NCI-H1694 treated with DMSO at 0.1 percent for 48 hours (cell line): ENCODE measurements at regions not wholly inside any gene's neighbourhood (a gene's known extent, or its start where the extent isn't known, plus 50 kb on each side); places are given as distances from the start of the nearest gene placed in this dataset.

ENCODE experiments used
- DNase-seq: peaks from one replicate; lab custom pipeline; 2025; lab: John Stamatoyannopoulos, UW

DNA sequence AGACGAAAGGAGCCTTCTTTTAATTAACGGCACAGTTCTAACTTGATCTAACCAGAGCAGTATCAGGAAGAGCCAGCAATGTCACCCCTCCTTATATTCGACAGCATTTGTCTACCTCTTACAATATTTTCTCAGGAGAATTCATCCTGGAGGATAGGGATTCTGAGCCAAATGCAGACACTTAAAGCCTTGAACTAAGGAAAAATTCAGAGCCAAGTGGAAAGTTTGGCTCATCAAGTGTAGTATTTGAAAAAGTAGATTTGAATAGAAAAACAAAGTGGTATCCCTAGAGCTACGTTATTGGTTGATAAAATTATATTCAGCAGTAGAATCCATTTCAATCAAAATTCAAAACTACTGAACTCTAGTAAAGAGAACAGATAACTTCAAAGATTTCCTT lies 732.0 kb upstream of the ADGRL2 start:
- DNase-seq = no peak

DNA sequence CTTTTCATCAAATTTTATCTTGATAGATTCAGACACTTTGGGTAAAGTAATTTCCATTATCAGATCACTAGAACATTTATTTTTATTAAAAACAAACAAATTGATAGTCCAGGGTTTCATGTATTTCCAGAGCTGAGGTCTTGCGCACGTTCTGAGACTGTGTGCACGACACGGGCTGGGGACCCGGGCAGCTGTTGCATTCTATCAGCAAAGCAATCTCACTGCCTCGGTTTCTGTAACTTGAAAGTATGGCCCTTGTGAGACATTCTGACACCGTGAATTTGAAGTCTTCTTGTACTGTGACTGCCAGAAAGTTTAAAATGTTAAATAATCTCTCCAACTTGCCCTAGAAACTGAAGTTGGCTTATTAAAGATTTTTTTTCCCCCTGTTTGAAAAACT lies 746.9 kb upstream of the ADGRL2 start:
- DNase-seq = no peak

DNA sequence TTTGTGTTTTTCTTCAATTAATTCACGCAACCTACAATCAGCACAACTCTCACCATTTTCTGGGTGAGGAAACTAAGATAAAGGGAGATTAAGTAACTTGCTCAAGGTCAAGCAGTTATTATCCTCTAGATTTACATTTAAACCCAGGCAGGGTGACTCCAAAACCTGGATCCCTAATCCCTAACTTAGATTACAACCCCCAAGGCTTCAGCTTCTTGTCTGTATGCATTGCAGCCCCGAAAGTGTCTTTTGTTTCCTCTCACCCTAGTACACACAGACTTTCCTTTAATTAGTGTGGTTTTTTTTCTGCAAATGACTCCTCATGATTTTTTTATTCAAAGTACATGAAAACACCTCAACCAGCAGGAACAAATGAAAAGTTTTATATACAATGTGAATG lies 748.6 kb upstream of the ADGRL2 start:
- no peak for DNase-seq

DNA sequence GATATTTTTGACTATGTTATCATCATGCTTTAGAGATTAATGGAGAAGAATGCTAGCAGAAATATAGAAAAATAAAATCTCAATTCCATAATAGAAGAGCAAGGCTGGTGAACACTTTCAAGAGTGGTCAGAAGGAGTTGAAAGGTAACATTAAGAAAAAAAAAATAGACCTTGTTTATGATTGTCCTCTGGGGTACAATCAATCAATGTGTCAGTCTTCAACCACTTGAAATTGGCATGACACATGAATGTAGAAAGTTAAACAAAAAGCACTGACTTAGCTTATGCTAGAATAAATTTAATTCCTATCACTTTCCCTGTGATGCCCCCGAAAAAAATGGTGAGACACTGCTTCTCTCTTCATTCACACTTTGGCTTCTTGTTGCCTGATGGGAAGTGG lies 750.3 kb upstream of the ADGRL2 start:
- DNase-seq = no peak

DNA sequence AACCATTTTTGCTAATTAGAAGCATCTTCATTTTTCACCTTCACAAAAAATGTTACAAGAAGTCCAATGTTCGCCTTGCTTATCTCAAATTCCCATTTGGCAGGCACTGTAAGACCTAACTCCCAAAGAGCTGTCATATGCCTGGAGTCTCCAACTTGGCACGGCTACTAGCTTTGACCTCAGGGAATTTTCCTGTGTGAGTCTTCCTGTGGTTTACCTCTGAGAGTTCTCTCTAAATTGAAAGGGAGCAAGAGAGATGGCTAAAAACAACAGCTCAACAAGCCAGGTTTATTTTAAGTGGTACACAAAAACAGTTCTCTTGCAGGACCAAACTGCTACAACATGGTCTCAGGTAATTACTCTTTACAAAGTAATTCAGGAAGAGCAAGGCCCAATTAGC lies 756.0 kb upstream of the ADGRL2 start:
- no peak for DNase-seq

DNA sequence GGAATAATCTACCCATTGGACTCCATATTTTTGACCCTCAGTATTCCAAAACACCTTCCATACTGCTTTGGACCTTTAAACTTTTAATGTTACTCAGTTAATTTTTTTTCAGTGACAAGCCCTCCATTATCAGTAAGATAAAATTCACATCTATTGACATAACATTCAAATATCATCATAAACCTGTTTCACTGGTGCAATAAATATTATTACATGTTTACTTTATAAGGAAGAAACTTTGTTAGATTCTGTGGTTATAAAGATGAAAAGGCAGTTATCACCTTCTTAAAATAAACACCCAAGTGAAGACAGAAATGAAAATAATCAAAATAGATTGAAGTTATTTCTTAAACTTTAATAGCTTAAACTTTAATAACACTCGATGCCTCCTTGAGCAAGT lies 758.5 kb upstream of the ADGRL2 start:
- no peak for DNase-seq

DNA sequence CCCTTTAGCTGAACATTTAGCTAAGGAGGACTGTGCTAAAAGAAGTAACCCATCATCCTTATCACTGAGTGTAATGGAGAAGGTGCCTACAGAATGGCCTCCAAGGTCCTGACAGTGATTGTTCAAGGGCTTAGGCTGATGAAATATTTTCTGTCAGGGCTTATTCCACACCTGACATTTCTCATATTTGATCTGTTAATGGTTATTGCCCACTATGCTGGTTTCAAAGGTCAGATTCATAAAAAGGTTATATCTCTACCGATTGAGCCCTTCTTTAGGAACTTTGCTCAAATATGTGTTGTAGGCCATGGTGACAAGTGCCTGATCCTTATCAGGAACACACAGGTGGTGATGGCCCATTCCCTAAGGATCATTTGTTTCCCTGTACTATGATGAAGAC lies 766.4 kb upstream of the ADGRL2 start:
- DNase-seq = no peak

DNA sequence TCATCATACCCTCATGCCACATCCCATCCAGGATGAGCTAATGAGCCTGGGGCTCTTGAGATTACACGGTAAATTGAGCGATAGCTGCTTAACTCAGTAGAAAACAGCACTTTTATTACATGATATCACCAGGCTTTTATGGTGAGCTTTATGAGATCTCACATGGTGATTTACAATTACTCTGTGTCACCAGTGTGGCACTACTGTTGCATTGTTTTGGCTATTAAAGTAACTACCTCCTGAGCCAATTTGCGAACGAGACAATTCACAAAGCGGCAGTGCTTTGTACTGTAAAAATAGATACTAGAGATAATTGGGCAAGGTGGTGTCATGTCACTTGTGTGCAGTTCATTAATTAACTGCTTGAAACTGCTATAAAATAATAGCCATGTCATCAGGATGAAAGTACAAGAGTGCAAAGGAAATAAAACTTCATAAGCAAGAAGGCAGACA lies 767.7 kb upstream of the ADGRL2 start:
- no peak for DNase-seq

DNA sequence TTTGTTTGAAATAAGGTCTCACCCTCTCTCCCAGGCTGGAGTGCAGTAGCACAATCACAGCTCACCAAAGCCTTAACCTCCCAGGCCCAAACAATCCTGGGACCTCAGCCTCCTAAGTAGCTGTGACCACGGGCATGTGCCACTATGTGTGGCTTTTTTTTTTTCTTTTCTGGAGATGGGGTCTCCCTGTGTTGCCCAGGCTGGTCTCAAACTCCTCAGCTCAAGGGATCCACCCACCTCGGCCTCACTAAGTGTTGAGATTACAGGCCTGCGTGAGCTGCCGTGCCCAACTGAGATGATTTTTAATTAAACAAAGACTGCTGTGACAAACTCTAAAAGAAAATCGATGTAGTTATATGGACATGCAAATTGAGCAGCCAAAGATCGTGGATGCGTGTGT lies 768.4 kb upstream of the ADGRL2 start:
- DNase-seq = no peak

DNA sequence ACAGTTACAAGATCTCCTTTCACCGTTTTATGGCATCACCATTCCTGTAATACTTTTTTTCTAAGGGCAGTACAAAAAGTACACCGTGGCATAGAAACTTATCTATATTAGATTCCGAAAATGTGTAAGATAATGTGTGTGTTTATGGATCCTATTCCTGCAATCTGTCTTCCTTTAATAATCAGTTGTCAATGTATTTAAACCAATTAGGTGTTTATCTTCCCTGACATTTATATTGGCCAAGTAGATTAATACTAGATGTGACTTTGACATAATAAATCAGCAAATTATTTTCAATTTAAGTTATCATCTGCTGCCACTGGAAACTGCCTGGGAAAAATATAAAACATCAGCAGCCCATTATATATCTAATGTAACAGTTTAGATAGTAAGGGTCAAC lies 770.3 kb upstream of the ADGRL2 start:
- no peak for DNase-seq

DNA sequence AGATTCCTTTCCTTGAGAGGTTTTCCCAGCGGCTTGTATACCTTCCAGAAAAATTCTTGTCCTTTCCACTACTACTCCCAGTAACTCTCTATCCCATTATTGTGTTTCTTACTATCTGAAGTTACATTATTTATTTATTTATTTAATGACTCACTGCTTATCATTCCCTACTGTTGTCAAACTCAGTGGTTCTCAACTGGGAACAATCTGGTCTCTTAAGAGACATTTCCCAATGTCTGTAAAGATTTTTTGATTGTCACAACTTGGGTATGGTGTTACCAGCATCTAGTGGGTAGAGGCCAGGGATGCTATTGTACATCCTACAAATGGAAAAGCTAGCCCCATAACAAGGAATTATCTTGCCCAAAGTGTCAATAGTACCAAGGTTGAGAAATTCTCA lies 771.5 kb upstream of the ADGRL2 start:
- no peak for DNase-seq

DNA sequence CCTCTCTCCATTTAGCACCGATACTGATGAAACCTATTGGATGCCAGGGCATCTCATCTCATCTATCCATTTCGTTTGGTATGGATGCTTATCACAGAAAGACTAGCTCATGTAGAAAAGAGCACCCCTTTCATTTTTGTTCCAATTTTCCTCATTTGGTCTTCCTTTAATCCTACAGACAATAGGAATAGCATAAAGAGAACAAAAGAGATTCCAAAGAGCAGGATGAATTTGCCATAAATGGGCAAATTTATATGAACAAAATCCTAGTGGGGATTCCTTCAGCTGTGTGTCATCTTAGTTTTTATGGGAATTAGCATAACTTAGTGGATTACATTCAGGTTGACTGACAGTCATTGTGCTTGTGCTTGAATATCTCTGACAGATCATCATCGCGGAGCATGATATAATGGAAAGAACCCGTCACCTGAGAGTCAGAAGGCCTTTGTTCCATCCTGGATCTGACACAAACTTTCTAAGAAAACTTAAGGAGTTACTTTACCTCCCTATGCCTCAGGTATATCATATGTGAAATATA lies 777.5 kb upstream of the ADGRL2 start:
- no peak for DNase-seq

DNA sequence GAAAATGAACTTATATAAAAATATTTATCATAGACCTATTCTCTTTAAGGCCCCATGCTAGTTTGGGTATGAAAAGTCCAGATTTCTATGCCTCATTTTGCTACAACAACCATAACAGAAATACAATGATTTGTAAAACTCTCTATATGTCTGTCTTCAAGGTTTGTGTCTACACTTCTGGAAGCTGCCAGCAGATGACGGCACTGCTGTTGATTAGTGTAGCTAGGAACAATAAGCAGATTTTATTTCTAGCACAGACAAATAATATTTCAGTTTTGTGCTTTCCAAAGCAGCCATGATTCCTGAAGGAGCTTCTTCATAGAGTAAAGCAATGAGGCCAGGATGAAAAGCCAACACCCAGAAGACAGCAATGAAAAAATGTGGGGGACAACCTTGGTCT lies 779.6 kb upstream of the ADGRL2 start:
- DNase-seq = no peak

DNA sequence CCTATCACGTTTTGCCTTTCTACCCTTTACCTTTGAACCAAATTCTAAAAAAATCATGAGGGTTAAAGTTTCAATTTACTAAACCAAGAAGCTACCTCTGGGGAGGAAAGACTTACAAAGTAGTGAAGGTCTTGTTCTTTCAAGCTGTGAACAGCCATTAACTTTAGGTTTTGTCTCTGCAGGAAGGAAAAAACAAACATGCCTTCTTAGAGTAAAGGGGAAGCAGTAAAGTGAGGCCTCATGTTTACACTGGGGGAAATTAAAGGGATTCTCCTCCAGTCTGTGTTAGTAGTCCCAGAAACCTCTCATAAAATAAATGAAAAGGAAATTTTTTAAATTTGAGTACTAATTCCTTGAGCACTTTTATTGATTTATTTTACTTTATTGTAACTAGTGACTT lies 780.2 kb upstream of the ADGRL2 start:
- no peak for DNase-seq

DNA sequence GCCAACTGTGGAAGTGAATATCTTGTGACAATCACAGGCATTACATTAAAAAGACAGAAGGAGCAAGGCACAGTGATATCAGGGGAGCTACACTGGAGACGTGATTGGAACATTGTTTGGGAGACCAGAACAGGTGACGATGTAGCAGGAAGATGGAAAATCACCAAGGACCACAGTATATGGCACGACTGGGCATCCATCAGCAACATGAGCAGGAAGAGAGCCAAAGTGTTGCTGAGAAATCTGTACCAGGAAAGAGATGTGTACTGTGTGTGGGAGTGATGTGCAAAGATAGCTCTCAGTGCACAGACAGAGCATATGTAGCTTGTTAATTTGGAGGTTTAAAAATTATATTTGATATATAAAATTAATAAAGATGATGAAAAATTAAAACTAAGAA lies 790.6 kb upstream of the ADGRL2 start:
- DNase-seq = no peak

DNA sequence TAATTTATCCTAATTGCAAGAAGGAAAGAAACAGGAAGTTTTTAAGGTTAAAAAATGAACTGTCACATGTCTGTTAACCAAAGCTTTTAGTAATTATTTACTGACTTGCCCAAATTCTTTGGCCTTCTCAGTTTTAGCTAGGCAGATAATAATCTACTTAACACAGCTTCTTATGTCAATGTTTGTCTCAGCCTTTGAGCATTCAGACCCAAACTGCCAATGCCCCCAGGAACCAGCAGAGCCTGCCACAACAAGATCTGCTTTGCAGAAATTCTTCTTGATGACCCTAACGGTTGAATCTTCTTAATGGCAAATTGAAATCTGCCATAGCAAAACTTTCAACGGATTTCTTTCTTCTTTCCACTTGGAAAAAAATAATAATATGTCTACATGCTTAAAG lies 792.4 kb upstream of the ADGRL2 start:
- DNase-seq = no peak

DNA sequence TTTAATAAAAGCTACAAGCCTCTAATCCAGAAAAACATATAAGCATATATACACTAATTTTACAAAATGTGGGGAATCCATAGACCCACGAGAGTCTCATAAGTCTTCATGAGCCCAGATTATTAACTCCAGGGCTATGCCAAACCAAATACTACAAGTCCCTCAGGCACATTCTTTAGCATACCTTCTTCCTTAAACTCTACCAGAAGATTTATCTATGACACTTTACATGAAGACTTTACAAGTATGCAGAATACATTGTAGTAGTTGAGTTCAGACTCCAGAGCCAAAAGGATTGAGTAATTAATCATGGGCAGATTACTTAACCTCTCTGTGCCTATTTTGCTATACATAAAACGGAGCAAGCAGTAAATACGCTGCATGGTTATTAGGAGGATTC lies 793.7 kb upstream of the ADGRL2 start:
- no peak for DNase-seq

DNA sequence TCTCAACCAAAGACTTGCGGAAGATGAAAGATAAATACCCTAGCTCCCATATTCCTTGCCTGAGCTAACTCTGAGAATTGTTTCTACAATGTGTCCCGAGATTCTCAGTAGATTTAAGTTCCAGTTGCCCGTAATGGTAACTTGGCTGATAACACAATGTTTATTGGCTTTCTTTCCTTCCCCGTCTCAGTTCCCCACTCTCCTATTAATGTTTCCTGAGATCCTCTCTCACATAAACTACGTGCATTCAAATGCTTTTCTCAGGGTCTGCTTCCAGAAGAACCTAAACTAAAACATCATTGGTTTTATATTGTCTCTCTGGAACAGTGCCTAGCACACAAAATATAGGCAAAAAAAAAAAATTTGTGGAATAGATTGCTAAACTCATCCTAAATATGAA lies 794.2 kb upstream of the ADGRL2 start:
- DNase-seq = no peak

DNA sequence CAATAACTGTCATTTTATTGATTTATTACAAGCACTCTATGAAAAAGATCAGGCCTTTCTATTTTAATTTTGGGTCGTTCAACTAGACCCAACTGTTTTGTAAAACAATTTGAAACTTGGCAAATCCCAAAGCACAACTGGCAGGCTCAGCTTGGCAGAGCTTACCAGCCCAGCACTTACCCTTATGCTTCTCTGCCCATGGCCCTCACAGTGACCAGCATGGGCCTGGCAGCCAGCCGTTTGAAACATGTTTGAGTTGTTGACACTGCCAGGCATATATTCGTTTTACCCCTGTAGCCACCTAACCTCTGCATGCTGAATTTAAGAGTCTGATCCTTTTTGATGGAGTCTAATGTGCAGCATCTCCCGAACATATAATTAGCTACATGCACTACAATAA lies 796.7 kb upstream of the ADGRL2 start:
- DNase-seq = no peak

DNA sequence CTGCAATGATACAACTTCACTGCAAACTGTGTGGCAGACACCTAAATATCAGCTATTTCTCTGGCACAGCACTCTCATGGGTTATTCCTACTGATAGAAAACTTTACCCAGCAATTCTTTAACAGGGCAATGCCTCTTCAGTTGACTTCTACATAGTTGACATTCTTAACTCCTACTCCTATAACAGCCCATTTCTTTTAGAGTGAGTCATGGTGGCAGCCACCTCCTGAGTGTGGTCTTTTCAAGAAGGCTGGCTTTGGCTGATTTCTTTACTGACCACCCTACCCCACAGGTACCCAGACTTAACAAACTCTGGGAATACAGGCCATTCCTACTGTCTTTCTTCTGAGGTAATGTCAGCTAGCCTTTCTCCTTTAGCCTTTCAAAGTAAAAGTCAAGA lies 805.8 kb upstream of the ADGRL2 start:
- DNase-seq = no peak

DNA sequence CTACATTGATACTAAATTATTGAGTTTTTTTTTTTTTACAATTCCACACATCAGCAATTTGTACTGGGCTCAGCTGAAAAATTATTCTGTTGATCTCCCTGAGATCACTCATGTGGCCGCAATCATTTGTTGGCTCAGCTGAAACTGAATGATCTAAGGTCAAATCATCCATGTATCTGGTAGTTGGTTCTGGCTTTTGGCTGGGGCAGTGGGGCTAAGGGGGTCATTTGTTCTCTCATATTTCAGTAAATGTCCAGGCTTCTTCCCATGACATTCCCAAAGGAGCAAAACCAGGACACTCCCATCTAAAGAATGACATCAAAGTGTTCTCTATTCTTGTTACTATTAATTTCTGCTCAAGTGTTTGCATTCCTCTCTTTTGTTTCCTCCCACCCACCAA lies 806.7 kb upstream of the ADGRL2 start:
- DNase-seq = no peak

DNA sequence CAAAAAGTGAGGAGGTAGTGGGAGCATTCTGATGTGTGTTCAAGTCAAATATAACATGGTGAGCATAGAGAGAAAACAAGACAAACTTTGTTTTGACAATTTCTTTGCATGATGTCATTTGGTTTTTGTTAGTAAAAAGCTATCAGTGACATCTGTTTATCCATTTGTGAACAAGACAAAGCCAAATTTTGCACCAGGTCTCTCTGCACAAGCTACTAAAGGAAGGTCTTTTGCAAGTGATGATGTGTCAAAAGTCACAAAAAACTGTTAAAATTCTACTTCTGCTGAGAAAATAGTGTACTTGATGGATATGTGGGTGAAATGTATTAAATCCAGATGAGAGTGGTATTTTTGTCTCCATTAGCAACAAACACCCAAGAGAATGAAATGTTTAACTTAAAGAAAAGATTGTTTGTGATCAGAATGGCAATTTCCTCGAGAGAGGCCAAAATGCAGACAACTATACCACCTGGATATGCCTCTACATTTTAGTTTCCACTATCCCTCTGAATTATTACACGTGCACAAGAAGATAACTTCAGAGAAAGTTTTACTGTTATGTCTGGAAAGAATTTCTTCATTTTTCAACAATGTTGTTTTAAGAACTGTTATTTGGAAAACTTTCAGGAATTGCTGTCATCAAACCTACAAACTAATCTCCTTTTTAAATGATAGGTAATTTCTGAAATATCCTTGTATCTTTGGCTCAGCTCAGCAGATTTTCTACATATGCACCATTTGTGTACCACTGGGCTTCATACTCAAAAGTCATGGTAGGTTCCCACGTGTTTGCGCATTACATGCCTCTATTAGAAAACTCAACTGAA lies 807.4 kb upstream of the ADGRL2 start:
- DNase-seq = no peak

DNA sequence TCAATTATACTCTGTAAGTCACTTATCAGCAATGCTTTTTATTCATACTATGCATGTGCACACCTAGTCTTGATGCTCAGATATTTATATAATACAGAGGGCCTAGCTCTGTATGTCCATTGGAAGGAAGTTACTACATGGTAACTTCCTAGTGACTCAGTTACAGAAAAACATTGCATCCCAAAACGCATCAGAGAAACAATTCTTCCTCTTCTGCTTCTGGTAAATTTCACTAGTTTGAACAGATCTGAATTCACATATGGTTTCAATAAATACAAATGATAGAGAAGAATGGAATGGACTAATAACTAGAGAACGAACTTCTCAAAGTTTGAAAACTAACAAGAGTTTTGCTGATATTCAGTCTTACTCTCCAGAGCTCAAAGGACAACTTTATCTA lies 811.3 kb upstream of the ADGRL2 start:
- no peak for DNase-seq

DNA sequence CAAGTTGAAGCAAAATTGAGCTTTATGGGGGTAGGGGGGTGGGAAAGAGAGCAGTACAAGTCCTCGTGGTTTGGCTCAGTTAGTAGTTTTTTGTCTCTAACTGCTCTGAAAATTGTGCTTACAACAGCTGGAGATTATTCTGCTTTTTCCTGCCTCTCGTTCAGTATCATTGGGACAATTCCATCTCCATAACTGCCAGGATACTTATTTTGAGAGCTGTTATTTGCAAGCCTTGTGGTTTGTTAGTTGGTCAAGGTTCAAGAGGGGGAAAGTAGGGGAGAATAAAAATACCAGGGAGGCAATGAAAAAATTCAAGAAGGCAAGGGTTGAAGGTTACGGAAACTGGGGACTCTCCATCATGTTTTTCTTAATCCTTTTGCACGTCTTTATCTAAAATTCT lies 811.8 kb upstream of the ADGRL2 start:
- no peak for DNase-seq
